Spleen (tissue), 11 donors: ENCODE measurements at regions not wholly inside any gene's neighbourhood (a gene's known extent, or its start where the extent isn't known, plus 50 kb on each side); places are given as distances from the start of the nearest gene placed in this dataset.

Source experiments
- DNase-seq: peaks from one replicate; pipeline ENCODE4 v3.0.0-alpha.2; 2020
- H3K27ac ChIP-seq, 8 donors: fragments of 200-600 bp; sonication (generic) in 7 of 8; 1 replicate in 4 of 8; 2 replicates in 4 of 8; pipeline versions ENCODE4 v1.5.0 to v1.8.0; 2016 to 2021; ENCODE audit warnings: inconsistent platforms in 4 of 8, mild to moderate bottlenecking in 4 of 8, moderate library complexity in 1 of 8
- H3K27me3 ChIP-seq, 7 donors: fragments of 200-600 bp; sonication (generic) in 6 of 7; replicated peaks in 1 of 7; 1 replicate in 4 of 7; 2 replicates in 3 of 7; pipeline versions ENCODE4 v1.5.0 to v1.8.0; 2016 to 2021; ENCODE audit warnings: inconsistent platforms in 3 of 7, mild to moderate bottlenecking in 1 of 7
- H3K36me3 ChIP-seq, 6 donors: fragments of 200-600 bp; sonication (generic) in 5 of 6; 1 replicate in 4 of 6; 2 replicates in 2 of 6; pipeline versions ENCODE4 v1.5.0 to v1.8.0; 2016 to 2021; ENCODE audit warnings: inconsistent platforms in 2 of 6
- H3K4me1 ChIP-seq, 6 donors: fragments of 200-600 bp; sonication (generic) in 5 of 6; 1 replicate in 3 of 6; 2 replicates in 3 of 6; pipeline versions ENCODE4 v1.5.0 to v1.8.0; 2016 to 2021; ENCODE audit warnings: inconsistent platforms in 3 of 6
- H3K4me3 ChIP-seq, 8 donors: fragments of 200-600 bp; sonication (generic) in 7 of 8; 1 replicate in 4 of 8; 2 replicates in 4 of 8; pipeline versions ENCODE4 v1.5.0 to v1.8.0; 2016 to 2021; ENCODE audit warnings: inconsistent platforms in 4 of 8, mild to moderate bottlenecking in 4 of 8, moderate library complexity in 2 of 8
- H3K9me3 ChIP-seq, 8 donors: fragments of 200-600 bp; sonication (generic) in 7 of 8; 1 replicate in 4 of 8; 2 replicates in 4 of 8; pipeline versions ENCODE4 v1.5.0 to v1.8.0; 2016 to 2021; ENCODE audit warnings: inconsistent platforms in 4 of 8
- CTCF ChIP-seq, 11 experiments: fragments of 200-600 bp in 7 of 11; fragments of 450-650 bp in 4 of 11; sonication (generic) in 4 of 11; IDR thresholded peaks in 8 of 11; conservative IDR thresholded peaks in 3 of 11; 1 replicate in 7 of 11; 2 replicates in 4 of 11; pipeline versions ENCODE4 v1.4.0 to v1.8.0; 2016 to 2021; ENCODE audit warnings: antibody characterized with exemption in 11 of 11, inconsistent platforms in 4 of 11, mild to moderate bottlenecking in 1 of 11
- POLR2A ChIP-seq, 3 donors: fragments of 450-650 bp; IDR thresholded peaks; one replicate each; pipeline ENCODE4 v1.5.1; 2017; ENCODE audit warnings: antibody characterized with exemption in 3 of 3, mild to moderate bottlenecking in 1 of 3
- POLR2AphosphoS5 ChIP-seq, 3 donors: sonication (generic); formaldehyde crosslinking; IDR thresholded peaks; one replicate each; pipeline ENCODE4 v1.5.1; 2017; ENCODE audit warnings: antibody characterized with exemption in 3 of 3
- WGBS, 5 donors: extraction: QIAGEN DNeasy Blood & Tissue Kit in 3 of 5; methylation state at CpG; one replicate each; pipeline versions ENCODE4 v1.1.5 to v1.1.7; 2013 to 2018; 5-methylcytosine and 5-hydroxymethylcytosine counted together
- intact Hi-C: fragments of 100-400 bp; cut with DNase I; formaldehyde crosslinking; loops from one replicate; pipeline ENCODE4 v1.15.0; 2023; ENCODE audit warnings: low total_unique reads
- donor health status: healthy with polysubstance abuse.
- donor health status: DM: no; HTN: no; CAD: no; lungs with moderate emphysema.
- donor health status: DM: no; HTN: no; CAD: no.
- donor health status: Bipolar disorder and iron deficiency.
- donor health status: healthy.
- donor health status: DM: no; HTN: no; CAD: no.
- donor health status: DM: yes; HTN: yes; CAD: no.

- no peak for TF ChIP-seq POLR2AphosphoS5 (IDR thresholded peaks at IDR 0.05)
- no peak for TF ChIP-seq POLR2A (IDR thresholded peaks at IDR 0.05)
- no peak for TF ChIP-seq CTCF (IDR thresholded peaks at IDR 0.05 in 8 of 11, conservative IDR thresholded peaks at IDR 0.05 in 3 of 11)
- Histone ChIP-seq H3K4me3 (no peak overlapping the region), H3K27me3 (peaks cover 0 to 6% (median 0%) of the 10 kb centered on the region in 7 donors), H3K27ac (peak overlapping the region in 5 of 8 donors; percentile 34 to 56 (median 50)), H3K9me3 (no peaks in the 10 kb centered on the region), H3K4me1 (peaks cover 7 to 37% (median 14%) of the 10 kb centered on the region in 6 donors), H3K36me3 (no peaks in the 10 kb centered on the region)
- intact Hi-C loops: no loop called here
- 42 to 56% (median 48%) methylated on average over 6 of the region's 6 CpGs for WGBS, 5 donors
- no peak for DNase-seq
These were observed 123.4 kb upstream of the ROPN1 start for GRCh38 chr3:124115279-124115678.

DNA sequence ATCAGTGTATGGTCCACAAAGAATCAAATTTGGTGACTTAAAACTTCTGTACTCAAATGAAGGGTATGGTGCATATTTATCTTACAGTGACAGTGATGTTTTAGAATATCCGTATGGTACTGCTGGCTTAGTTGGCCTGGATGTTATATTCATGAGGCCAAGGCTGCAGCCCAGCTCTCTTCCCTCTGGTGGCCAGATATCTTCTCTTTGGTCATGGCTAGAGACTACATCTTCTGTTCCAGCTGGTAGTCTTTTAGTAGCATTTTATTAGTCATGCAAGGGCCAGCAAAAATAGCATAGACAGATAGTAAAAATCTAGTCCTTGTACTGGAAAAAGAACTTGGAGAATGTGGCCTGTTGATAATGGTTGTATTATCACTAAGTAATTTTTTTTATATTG, 124.0 kb upstream of the ROPN1 start:
- H3K36me3 ChIP-seq: no peaks in the 10 kb centered on the region
- peak overlapping the region in 4 of 8 donors; percentile 34 to 56 (median 44) for H3K27ac ChIP-seq
- no peak for DNase-seq
- 45 to 77% (median 55%) methylated on average over 1 of the region's 1 CpG for WGBS, 5 donors
- H3K4me3 ChIP-seq: no peak overlapping the region
- H3K9me3 ChIP-seq: no peaks in the 10 kb centered on the region
- TF ChIP-seq POLR2A (IDR thresholded peaks at IDR 0.05) (no peak), CTCF (IDR thresholded peaks at IDR 0.05 in 8 of 11, conservative IDR thresholded peaks at IDR 0.05 in 3 of 11) (no peak), POLR2AphosphoS5 (IDR thresholded peaks at IDR 0.05) (no peak)
- H3K27me3 ChIP-seq: peaks cover 0 to 6% (median 0%) of the 10 kb centered on the region in 7 donors
- intact Hi-C loops: no loop called here
- peaks cover 7 to 37% (median 14%) of the 10 kb centered on the region in 6 donors for H3K4me1 ChIP-seq

DNA sequence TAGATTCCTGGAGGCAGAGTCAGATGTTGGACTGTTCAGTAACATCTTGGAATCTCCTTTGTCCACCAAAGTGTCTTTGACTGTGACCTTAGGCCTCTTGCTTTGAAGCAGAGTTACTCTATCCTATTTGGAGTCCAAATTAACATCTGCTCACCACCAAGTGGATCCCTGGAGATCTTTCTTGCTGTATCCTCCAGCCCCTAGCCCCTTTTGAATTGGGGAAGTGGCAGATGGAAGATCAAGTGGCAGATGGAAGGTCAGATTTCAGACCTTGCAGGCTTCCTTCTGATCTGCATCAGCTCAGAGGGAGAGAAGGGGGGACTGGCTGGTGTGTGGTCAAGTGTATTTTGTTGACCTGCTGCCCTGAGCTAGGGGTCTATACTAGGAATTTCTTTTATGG, 125.0 kb upstream of the ROPN1 start:
- Histone ChIP-seq H3K4me3 (no peak overlapping the region), H3K9me3 (no peaks in the 10 kb centered on the region), H3K36me3 (no peaks in the 10 kb centered on the region), H3K27ac (no peak overlapping the region), H3K4me1 (peaks cover 7 to 37% (median 14%) of the 10 kb centered on the region in 6 donors), H3K27me3 (peaks cover 0 to 6% (median 0%) of the 10 kb centered on the region in 7 donors)
- TF ChIP-seq CTCF (IDR thresholded peaks at IDR 0.05 in 8 of 11, conservative IDR thresholded peaks at IDR 0.05 in 3 of 11) (no peak), POLR2A (IDR thresholded peaks at IDR 0.05) (no peak), POLR2AphosphoS5 (IDR thresholded peaks at IDR 0.05) (no peak)
- no peak for DNase-seq
- intact Hi-C loops: no loop called here

GRCh38 chr3:124117486-124117885, 125.6 kb upstream of the ROPN1 start:
- TF ChIP-seq POLR2AphosphoS5 (IDR thresholded peaks at IDR 0.05): no peak
- TF ChIP-seq POLR2A (IDR thresholded peaks at IDR 0.05): no peak
- TF ChIP-seq CTCF (IDR thresholded peaks at IDR 0.05 in 8 of 11, conservative IDR thresholded peaks at IDR 0.05 in 3 of 11): no peak
- peaks cover 7 to 37% (median 14%) of the 10 kb centered on the region in 6 donors for H3K4me1 ChIP-seq
- no peak overlapping the region for H3K27ac ChIP-seq
- no peaks in the 10 kb centered on the region for H3K36me3 ChIP-seq
- intact Hi-C loops: no loop called here
- H3K9me3 ChIP-seq: no peaks in the 10 kb centered on the region
- H3K4me3 ChIP-seq: no peak overlapping the region
- WGBS, 5 donors: 65 to 85% (median 83%) methylated on average over 3 of the region's 3 CpGs
- H3K27me3 ChIP-seq: peaks cover 0 to 6% (median 0%) of the 10 kb centered on the region in 7 donors
- DNase-seq: no peak
